Upper lobe of right lung (tissue), 1 donor: ENCODE measurements at regions not wholly inside any gene's neighbourhood (a gene's known extent, or its start where the extent isn't known, plus 50 kb on each side); places are given as distances from the start of the nearest gene placed in this dataset.

Source experiments
- ATAC-seq: fragments of 200-7000 bp; cut with Tn5 transposase; one replicate; pipeline ENCODE4 v1.9.1; 2020; ENCODE audit warnings: mild to moderate bottlenecking, moderate library complexity
- DNase-seq: peaks from one replicate; pipeline ENCODE4 v3.0.0-alpha.2; 2020
- H3K27ac ChIP-seq: fragments of 200-600 bp; one replicate; pipeline ENCODE4 v1.8.0; 2022
- H3K27me3 ChIP-seq: fragments of 200-600 bp; one replicate; pipeline ENCODE4 v1.8.0; 2022; ENCODE audit warnings: mild to moderate bottlenecking
- H3K36me3 ChIP-seq: fragments of 200-600 bp; one replicate; pipeline ENCODE4 v1.8.0; 2022
- H3K4me1 ChIP-seq: fragments of 200-600 bp; one replicate; pipeline ENCODE4 v1.8.0; 2022
- H3K4me3 ChIP-seq: fragments of 200-600 bp; one replicate; pipeline ENCODE4 v1.8.0; 2022; ENCODE audit warnings: mild to moderate bottlenecking
- H3K9me3 ChIP-seq: fragments of 200-600 bp; one replicate; pipeline ENCODE4 v1.8.0; 2022
- CTCF ChIP-seq: fragments of 200-600 bp; IDR thresholded peaks from one replicate; pipeline ENCODE4 v1.8.0; 2022; ENCODE audit warnings: antibody characterized with exemption
- intact Hi-C: fragments of 100-400 bp; cut with DNase I; formaldehyde crosslinking; loops from one replicate; pipeline ENCODE4 v1.11.0; 2022
- donor health status: DM: no; HTN: yes; CAD: no; lungs with severe emphysema.

GRCh38 chr7:89857767-89858166 lies 296.5 kb upstream of the STEAP1 start:
- intact Hi-C loops = no loop called here
- DNase-seq (no peak), ATAC-seq (no peak)
- no peak for TF ChIP-seq CTCF
- Histone ChIP-seq H3K9me3 (peaks cover 13% of the 10 kb centered on the region), H3K4me3 (no peak overlapping the region), H3K4me1 (no peaks in the 10 kb centered on the region), H3K27me3 (no peaks in the 10 kb centered on the region), H3K36me3 (no peaks in the 10 kb centered on the region), H3K27ac (no peak overlapping the region)

DNA sequence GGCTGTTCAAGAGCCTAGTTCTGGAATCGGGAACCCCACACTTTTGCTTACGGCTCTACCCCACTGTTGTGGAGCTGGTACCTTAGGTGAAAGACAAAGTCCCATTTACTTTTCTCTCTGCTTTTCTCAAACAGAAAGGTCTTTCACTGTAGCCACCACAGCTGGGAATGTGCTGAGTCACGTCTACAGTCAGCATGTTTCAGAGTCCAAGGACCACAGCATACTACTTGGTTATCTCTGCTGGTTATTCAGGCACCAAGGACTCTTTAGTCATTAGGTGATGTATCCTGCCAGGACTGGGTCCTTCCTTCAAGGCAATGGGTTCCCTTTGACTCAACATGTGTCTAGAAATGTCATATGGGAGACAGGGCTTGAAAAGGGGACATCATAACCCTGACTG lies 266.8 kb upstream of the STEAP1 start:
- Histone ChIP-seq H3K36me3 (no peaks in the 10 kb centered on the region), H3K9me3 (no peaks in the 10 kb centered on the region), H3K27me3 (no peaks in the 10 kb centered on the region), H3K27ac (no peak overlapping the region), H3K4me3 (no peak overlapping the region), H3K4me1 (no peaks in the 10 kb centered on the region)
- TF ChIP-seq CTCF = no peak
- ATAC-seq (no peak), DNase-seq (no peak)
- intact Hi-C loops = no loop called here

DNA sequence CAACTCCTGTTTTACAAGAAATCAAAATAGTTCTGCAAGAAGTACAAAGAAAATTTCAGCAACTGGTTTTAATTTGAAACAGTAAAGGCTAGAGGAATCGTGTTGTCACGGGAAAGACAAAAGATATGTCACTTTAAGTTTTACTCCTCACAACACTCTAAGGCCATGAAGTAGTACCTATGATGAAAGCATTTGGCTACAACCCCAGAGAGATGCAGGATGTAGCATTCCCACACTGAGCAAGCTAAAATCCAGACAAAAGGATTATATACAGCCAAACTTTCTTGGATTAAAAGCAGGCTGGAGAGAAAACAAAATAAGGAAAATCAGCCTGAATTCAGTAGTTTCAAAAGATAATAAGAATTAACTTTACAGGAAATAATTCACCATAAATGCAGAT lies 245.5 kb upstream of the STEAP1 start:
- no peak overlapping the region for H3K4me3 ChIP-seq
- TF ChIP-seq CTCF = no peak
- no peaks in the 10 kb centered on the region for H3K27me3 ChIP-seq
- no peak overlapping the region for H3K27ac ChIP-seq
- ATAC-seq (no peak), DNase-seq (no peak)
- no peaks in the 10 kb centered on the region for H3K36me3 ChIP-seq
- intact Hi-C loops = no loop called here
- no peaks in the 10 kb centered on the region for H3K9me3 ChIP-seq
- no peaks in the 10 kb centered on the region for H3K4me1 ChIP-seq

DNA sequence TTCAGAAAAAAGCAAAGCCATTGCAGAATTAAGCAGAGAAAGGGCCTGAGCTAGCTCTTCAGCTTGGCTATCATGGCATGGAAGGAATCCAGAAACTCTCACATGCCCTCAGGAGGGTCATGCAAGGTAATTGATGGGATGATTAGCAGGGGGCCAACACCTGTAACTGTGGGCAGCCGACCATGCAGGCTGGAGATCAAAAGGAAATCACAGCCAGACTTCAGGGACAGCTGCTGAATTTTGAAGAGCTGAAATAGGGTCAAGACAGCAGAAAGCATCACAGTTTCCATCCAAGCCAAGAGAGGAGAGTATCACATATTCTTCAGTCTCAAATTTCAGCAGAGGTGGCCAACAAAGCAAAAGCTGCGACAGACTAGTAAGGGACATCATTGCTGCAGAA lies 239.6 kb upstream of the STEAP1 start:
- Histone ChIP-seq H3K36me3 (no peaks in the 10 kb centered on the region), H3K27me3 (no peaks in the 10 kb centered on the region), H3K27ac (no peak overlapping the region), H3K4me1 (no peaks in the 10 kb centered on the region), H3K4me3 (no peak overlapping the region), H3K9me3 (no peaks in the 10 kb centered on the region)
- DNase-seq (no peak), ATAC-seq (no peak)
- TF ChIP-seq CTCF = no peak
- intact Hi-C loops = no loop called here

DNA sequence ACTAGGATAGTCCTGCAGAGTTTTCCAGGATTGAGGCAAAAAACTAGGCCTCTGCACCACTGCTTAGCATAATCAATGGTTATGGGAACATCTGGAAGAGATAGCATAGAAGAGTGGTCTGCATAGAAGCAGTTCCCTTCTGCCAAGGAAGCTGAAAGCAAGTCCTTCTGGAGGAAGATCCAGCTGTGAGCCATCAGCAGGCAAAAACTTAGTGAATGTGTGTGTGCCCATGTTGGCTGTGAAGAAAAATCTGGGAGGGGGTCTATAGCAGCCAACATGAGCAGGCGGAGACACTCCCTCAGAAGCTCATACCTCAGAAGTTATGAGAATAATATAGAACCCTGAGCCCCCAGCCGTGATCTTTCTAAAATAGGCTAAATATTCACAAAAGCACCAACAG lies 228.1 kb upstream of the STEAP1 start:
- no peak for TF ChIP-seq CTCF
- no peak for ATAC-seq

GRCh38 chr7:89926701-89927100 lies 227.6 kb upstream of the STEAP1 start:
- no peaks in the 10 kb centered on the region for H3K4me1 ChIP-seq
- no peaks in the 10 kb centered on the region for H3K36me3 ChIP-seq
- DNase-seq (no peak), ATAC-seq (no peak)
- no peaks in the 10 kb centered on the region for H3K9me3 ChIP-seq
- H3K27ac ChIP-seq = no peak overlapping the region
- H3K27me3 ChIP-seq = no peaks in the 10 kb centered on the region
- intact Hi-C loops = no loop called here
- H3K4me3 ChIP-seq = no peak overlapping the region
- no peak for TF ChIP-seq CTCF

More for the DNA sequence above, 228.1 kb upstream of the STEAP1 start:
- no peak for DNase-seq
- Histone ChIP-seq H3K4me1 (no peaks in the 10 kb centered on the region), H3K27me3 (no peaks in the 10 kb centered on the region), H3K27ac (no peak overlapping the region), H3K36me3 (no peaks in the 10 kb centered on the region), H3K4me3 (no peak overlapping the region), H3K9me3 (no peaks in the 10 kb centered on the region)
- intact Hi-C loops = no loop called here
